GM23248 (cell line): ENCODE measurements at regions not wholly inside any gene's neighbourhood (a gene's known extent, or its start where the extent isn't known, plus 50 kb on each side); places are given as distances from the start of the nearest gene placed in this dataset.
A peak's percentile ranks its signal among the peaks of the same experiment; 100 is the strongest.

ENCODE experiments used
- DNase-seq: peaks from one replicate; pipeline ENCODE4 v3.0.0-alpha.2; 2015
- H2AFZ ChIP-seq: fragments of 200-600 bp; sonication (generic); 2 replicates; pipeline ENCODE4 v1.6.1; 2016; ENCODE audit warnings: antibody characterized with exemption
- H3F3A ChIP-seq: fragments of 200-600 bp; sonication (generic); 2 replicates; pipeline ENCODE4 v1.6.1; 2016; ENCODE audit warnings: mild to moderate bottlenecking, antibody characterized with exemption, mixed run types; ENCODE audit not compliant: insufficient read depth
- H3K27ac ChIP-seq: fragments of 200-600 bp; sonication (generic); 2 replicates; pipeline ENCODE4 v1.5.1; 2016; ENCODE audit warnings: mild to moderate bottlenecking
- H3K27me3 ChIP-seq: fragments of 200-600 bp; sonication (generic); replicated peaks from 2 replicates; pipeline ENCODE4 v1.6.1; 2016; ENCODE audit warnings: mild to moderate bottlenecking; ENCODE audit not compliant: insufficient read depth
- H3K36me3 ChIP-seq: fragments of 200-600 bp; sonication (generic); 2 replicates; pipeline ENCODE4 v1.6.1; 2016; ENCODE audit warnings: low read depth, mild to moderate bottlenecking
- H3K4me1 ChIP-seq: fragments of 200-600 bp; sonication (generic); 2 replicates; pipeline ENCODE4 v1.6.1; 2016; ENCODE audit warnings: mild to moderate bottlenecking; ENCODE audit not compliant: insufficient read depth
- H3K4me2 ChIP-seq: fragments of 200-600 bp; sonication (generic); one replicate; pipeline ENCODE4 v1.6.1; 2016; ENCODE audit warnings: mild to moderate bottlenecking; ENCODE audit not compliant: unreplicated experiment
- H3K4me3 ChIP-seq: fragments of 200-600 bp; sonication (generic); 2 replicates; pipeline ENCODE4 v1.5.1; 2016; ENCODE audit warnings: mild to moderate bottlenecking
- H3K79me2 ChIP-seq: fragments of 200-600 bp; sonication (generic); 2 replicates; pipeline ENCODE4 v1.6.1; 2016; ENCODE audit warnings: mild to moderate bottlenecking; ENCODE audit not compliant: insufficient read depth
- H3K9ac ChIP-seq: fragments of 200-600 bp; sonication (generic); 2 replicates; pipeline ENCODE4 v1.6.1; 2016; ENCODE audit warnings: mild to moderate bottlenecking
- H3K9me2 ChIP-seq: fragments of 200-600 bp; sonication (generic); 2 replicates; pipeline ENCODE4 v1.6.1; 2016; ENCODE audit warnings: mixed run types, mild to moderate bottlenecking, moderate library complexity; ENCODE audit not compliant: insufficient read depth
- H3K9me3 ChIP-seq: fragments of 200-600 bp; sonication (generic); one replicate; pipeline ENCODE4 v1.6.1; 2017; ENCODE audit warnings: low read depth
- H4K20me1 ChIP-seq: fragments of 200-600 bp; sonication (generic); 2 replicates; pipeline ENCODE4 v1.6.0; 2016; ENCODE audit not compliant: insufficient read depth
- EZH2 ChIP-seq: fragments of 200-600 bp; sonication (generic); IDR thresholded peaks from 2 replicates; pipeline ENCODE4 v1.6.1; 2018; ENCODE audit warnings: antibody characterized with exemption, mild to moderate bottlenecking; ENCODE audit not compliant: insufficient read depth, poor library complexity, severe bottlenecking
- EZH2phosphoT487 ChIP-seq: fragments of 200-600 bp; sonication (generic); IDR thresholded peaks from 2 replicates; pipeline ENCODE4 v1.6.1; 2018; ENCODE audit warnings: antibody characterized with exemption, moderate library complexity, mild to moderate bottlenecking, low read depth; ENCODE audit not compliant: insufficient read depth
- WGBS, 2 experiments: methylation state at CpG; one replicate each; pipeline ENCODE4 v1.1.6; 2015 to 2017; ENCODE audit warnings: low lambda C conversion rate in 2 of 2, low coverage in 1 of 2; ENCODE audit errors: missing lambda C conversion rate in 2 of 2; 5-methylcytosine and 5-hydroxymethylcytosine counted together
- in situ Hi-C: fragments of 300-500 bp; cut with MboI; formaldehyde crosslinking; loops from 2 replicates; pipeline ENCODE4 v1.15.0; 2020

- H3K9me2 ChIP-seq, result no peaks in the 10 kb centered on the region
- peaks cover 26% of the 10 kb centered on the region for H3F3A ChIP-seq
- H3K4me3 ChIP-seq, result no peak overlapping the region
- no peaks in the 10 kb centered on the region for H4K20me1 ChIP-seq
- WGBS, 2 experiments, result 27 to 55% methylated on average over 1 of the region's 1 CpG
- peak overlapping the region; percentile 59 for H2AFZ ChIP-seq
- H3K36me3 ChIP-seq, result no peaks in the 10 kb centered on the region
- H3K27me3 ChIP-seq, result no peaks in the 10 kb centered on the region
- H3K9me3 ChIP-seq, result no peaks in the 10 kb centered on the region
- TF ChIP-seq EZH2phosphoT487, result no peak
- H3K79me2 ChIP-seq, result no peaks in the 10 kb centered on the region
- peak; percentile 64 for DNase-seq
- peak overlapping the region; percentile 21; the same call in 1 of the 2 replicates for H3K27ac ChIP-seq
- in situ Hi-C loops, result no loop called here
- H3K4me2 ChIP-seq, result peak overlapping the region; percentile 63
- no peak overlapping the region for H3K9ac ChIP-seq
- H3K4me1 ChIP-seq, result peaks cover 37% of the 10 kb centered on the region
Observed at GRCh38 chr15:38085931-38086568, 151.6 kb downstream of the TMCO5A start.

- Histone ChIP-seq H3K27me3 (no peaks in the 10 kb centered on the region), H2AFZ (peak overlapping the region; percentile 59; the same call in 1 of the 2 replicates), H3K9ac (no peak overlapping the region), H3K4me2 (no peak overlapping the region), H3K79me2 (no peaks in the 10 kb centered on the region), H3K9me2 (no peaks in the 10 kb centered on the region), H3K4me3 (no peak overlapping the region), H4K20me1 (no peaks in the 10 kb centered on the region), H3K36me3 (no peaks in the 10 kb centered on the region), H3K4me1 (peaks cover 37% of the 10 kb centered on the region), H3K9me3 (no peaks in the 10 kb centered on the region), H3K27ac (no peak overlapping the region), H3F3A (peaks cover 26% of the 10 kb centered on the region)
- TF ChIP-seq EZH2 (no peak), EZH2phosphoT487 (no peak)
- DNase-seq, result no peak
- in situ Hi-C loops, result no loop called here
- 94 to 96% methylated on average over 2 of the region's 2 CpGs for WGBS, 2 experiments
Observed at GRCh38 chr15:38086611-38087010, 152.2 kb downstream of the TMCO5A start.

- Histone ChIP-seq H3K4me3 (no peak overlapping the region), H3K4me1 (peaks cover 36% of the 10 kb centered on the region), H3K9me2 (no peaks in the 10 kb centered on the region), H4K20me1 (no peaks in the 10 kb centered on the region), H3K9ac (no peak overlapping the region), H3K27me3 (no peaks in the 10 kb centered on the region), H3K27ac (no peak overlapping the region), H3K4me2 (no peak overlapping the region), H2AFZ (peak overlapping the region; percentile 10; the same call in 1 of the 2 replicates), H3F3A (peaks cover 23% of the 10 kb centered on the region), H3K36me3 (no peaks in the 10 kb centered on the region), H3K9me3 (no peaks in the 10 kb centered on the region), H3K79me2 (no peaks in the 10 kb centered on the region)
- WGBS, 2 experiments, result 55 to 57% methylated on average over 1 of the region's 1 CpG
- DNase-seq, result peak; percentile 12
- in situ Hi-C loops, result no loop called here
- TF ChIP-seq EZH2phosphoT487 (no peak), EZH2 (no peak)
Observed at GRCh38 chr15:38088971-38089370, 154.5 kb downstream of the TMCO5A start.

GRCh38 chr15:38090223-38090622 lies 155.8 kb downstream of the TMCO5A start:
- Histone ChIP-seq H3K4me1 (peaks cover 23% of the 10 kb centered on the region), H3K4me2 (no peak overlapping the region), H2AFZ (no peak overlapping the region), H3K36me3 (no peaks in the 10 kb centered on the region), H3K27ac (no peak overlapping the region), H3K27me3 (no peaks in the 10 kb centered on the region), H3K9ac (no peak overlapping the region), H3K4me3 (no peak overlapping the region), H4K20me1 (no peaks in the 10 kb centered on the region), H3K9me2 (no peaks in the 10 kb centered on the region), H3K79me2 (no peaks in the 10 kb centered on the region), H3K9me3 (no peaks in the 10 kb centered on the region), H3F3A (peaks cover 12% of the 10 kb centered on the region)
- TF ChIP-seq EZH2phosphoT487, result no peak
- TF ChIP-seq EZH2, result no peak
- WGBS, 2 experiments, result 89 to 93% methylated on average over 4 of the region's 4 CpGs
- DNase-seq, result no peak
- in situ Hi-C loops, result no loop called here
